ENCODE measurements at regions not wholly inside any gene's neighbourhood (a gene's known extent, or its start where the extent isn't known, plus 50 kb on each side); places are given as distances from the start of the nearest gene placed in this dataset.
"Not testable (repeated sequence)": the region's sequence is repeated elsewhere in the genome, so short reads cannot be mapped to it uniquely, and the experiment has no call there.

GRCh38 chr2:7437716-7438632 is 520.8 kb downstream of the RNF144A start:
- no peaks in the 10 kb centered on the region for H3K79me2 ChIP-seq (ENCODE audit: insufficient read depth, low read depth)
- no peak overlapping the region for H2AFZ ChIP-seq (ENCODE audit: low read depth)
- no peaks in the 10 kb centered on the region for H3K36me3 ChIP-seq (ENCODE audit: insufficient read depth)
- no peak overlapping the region for H3K4me3 ChIP-seq (IDR thresholded peaks at IDR 0.05; ENCODE audit: insufficient read depth, low read depth, low read length)
- H4K20me1 ChIP-seq (ENCODE audit: insufficient read depth), result no peaks in the 10 kb centered on the region
- peaks cover 32% of the 10 kb centered on the region for H3K4me1 ChIP-seq (ENCODE audit: low read depth, poor library complexity, severe bottlenecking)
- peak overlapping the region; percentile 73 for H3K4me2 ChIP-seq
- H3K9ac ChIP-seq, result no peak overlapping the region
- TF ChIP-seq, protein P1, sequence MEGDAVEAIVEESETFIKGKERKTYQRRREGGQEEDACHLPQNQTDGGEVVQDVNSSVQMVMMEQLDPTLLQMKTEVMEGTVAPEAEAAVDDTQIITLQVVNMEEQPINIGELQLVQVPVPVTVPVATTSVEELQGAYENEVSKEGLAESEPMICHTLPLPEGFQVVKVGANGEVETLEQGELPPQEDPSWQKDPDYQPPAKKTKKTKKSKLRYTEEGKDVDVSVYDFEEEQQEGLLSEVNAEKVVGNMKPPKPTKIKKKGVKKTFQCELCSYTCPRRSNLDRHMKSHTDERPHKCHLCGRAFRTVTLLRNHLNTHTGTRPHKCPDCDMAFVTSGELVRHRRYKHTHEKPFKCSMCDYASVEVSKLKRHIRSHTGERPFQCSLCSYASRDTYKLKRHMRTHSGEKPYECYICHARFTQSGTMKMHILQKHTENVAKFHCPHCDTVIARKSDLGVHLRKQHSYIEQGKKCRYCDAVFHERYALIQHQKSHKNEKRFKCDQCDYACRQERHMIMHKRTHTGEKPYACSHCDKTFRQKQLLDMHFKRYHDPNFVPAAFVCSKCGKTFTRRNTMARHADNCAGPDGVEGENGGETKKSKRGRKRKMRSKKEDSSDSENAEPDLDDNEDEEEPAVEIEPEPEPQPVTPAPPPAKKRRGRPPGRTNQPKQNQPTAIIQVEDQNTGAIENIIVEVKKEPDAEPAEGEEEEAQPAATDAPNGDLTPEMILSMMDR (conservative IDR thresholded peaks at IDR 0.05; ENCODE audit: low read depth, low read length), result no peak
- no peaks in the 10 kb centered on the region for H3K27me3 ChIP-seq (ENCODE audit: insufficient read depth, low read depth)
- H3K27ac ChIP-seq, result peak overlapping the region; percentile 41; the same call in 1 of the 2 replicates

- Histone ChIP-seq H3K4me1 (ENCODE audit: low read depth, poor library complexity, severe bottlenecking) (peaks cover 32% of the 10 kb centered on the region), H3K4me3 (IDR thresholded peaks at IDR 0.05; ENCODE audit: insufficient read depth, low read depth, low read length) (no peak overlapping the region), H2AFZ (ENCODE audit: low read depth) (no peak overlapping the region), H3K27me3 (ENCODE audit: insufficient read depth, low read depth) (no peaks in the 10 kb centered on the region), H3K27ac (no peak overlapping the region), H4K20me1 (ENCODE audit: insufficient read depth) (no peaks in the 10 kb centered on the region), H3K9ac (no peak overlapping the region), H3K4me2 (peak overlapping the region; percentile 38; the same call in 1 of the 2 replicates), H3K36me3 (ENCODE audit: insufficient read depth) (no peaks in the 10 kb centered on the region), H3K79me2 (ENCODE audit: insufficient read depth, low read depth) (no peaks in the 10 kb centered on the region)
- TF ChIP-seq, protein P1 (conservative IDR thresholded peaks at IDR 0.05; ENCODE audit: low read depth, low read length), result no peak
These were observed 521.6 kb downstream of the RNF144A start for GRCh38 chr2:7438855-7439254.

GRCh38 chr2:7440977-7441376 is 523.8 kb downstream of the RNF144A start:
- Histone ChIP-seq H2AFZ (ENCODE audit: low read depth) (no peak overlapping the region), H3K9ac (no peak overlapping the region), H3K4me3 (IDR thresholded peaks at IDR 0.05; ENCODE audit: insufficient read depth, low read depth, low read length) (no peak overlapping the region), H4K20me1 (ENCODE audit: insufficient read depth) (no peaks in the 10 kb centered on the region), H3K4me2 (no peak overlapping the region), H3K27me3 (ENCODE audit: insufficient read depth, low read depth) (no peaks in the 10 kb centered on the region), H3K27ac (no peak overlapping the region), H3K79me2 (ENCODE audit: insufficient read depth, low read depth) (no peaks in the 10 kb centered on the region), H3K36me3 (ENCODE audit: insufficient read depth) (no peaks in the 10 kb centered on the region), H3K4me1 (ENCODE audit: low read depth, poor library complexity, severe bottlenecking) (peaks cover 32% of the 10 kb centered on the region)
- TF ChIP-seq, protein P1 (conservative IDR thresholded peaks at IDR 0.05; ENCODE audit: low read depth, low read length), result no peak

DNA sequence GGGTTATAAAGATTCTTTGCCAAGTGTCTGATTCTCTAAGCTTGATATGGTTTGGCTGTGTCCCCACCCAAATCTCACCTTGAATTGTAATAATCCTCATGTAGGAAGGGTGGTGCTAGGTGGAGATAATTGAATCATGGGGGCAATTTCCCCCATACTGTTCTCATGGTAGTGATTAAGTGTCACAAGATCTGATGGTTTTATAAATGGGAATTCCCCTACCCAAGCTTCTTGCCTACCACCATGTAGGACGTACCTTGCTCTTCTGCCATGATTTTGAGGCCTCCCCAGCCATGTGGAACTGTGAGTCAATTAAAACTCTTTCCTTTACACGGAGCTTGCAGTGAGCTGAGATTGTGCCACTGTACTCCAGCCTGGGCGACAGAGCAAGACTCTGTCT is 524.6 kb downstream of the RNF144A start:
- H3K27me3 ChIP-seq (ENCODE audit: insufficient read depth, low read depth); H3K4me3 ChIP-seq (IDR thresholded peaks at IDR 0.05; ENCODE audit: insufficient read depth, low read depth, low read length); H4K20me1 ChIP-seq (ENCODE audit: insufficient read depth); H3K27ac ChIP-seq; H3K4me2 ChIP-seq; H3K9ac ChIP-seq; H3K36me3 ChIP-seq (ENCODE audit: insufficient read depth); H2AFZ ChIP-seq (ENCODE audit: low read depth); H3K79me2 ChIP-seq (ENCODE audit: insufficient read depth, low read depth): not testable (repeated sequence)
- peaks cover 25% of the 10 kb centered on the region for H3K4me1 ChIP-seq (ENCODE audit: low read depth, poor library complexity, severe bottlenecking)

DNA sequence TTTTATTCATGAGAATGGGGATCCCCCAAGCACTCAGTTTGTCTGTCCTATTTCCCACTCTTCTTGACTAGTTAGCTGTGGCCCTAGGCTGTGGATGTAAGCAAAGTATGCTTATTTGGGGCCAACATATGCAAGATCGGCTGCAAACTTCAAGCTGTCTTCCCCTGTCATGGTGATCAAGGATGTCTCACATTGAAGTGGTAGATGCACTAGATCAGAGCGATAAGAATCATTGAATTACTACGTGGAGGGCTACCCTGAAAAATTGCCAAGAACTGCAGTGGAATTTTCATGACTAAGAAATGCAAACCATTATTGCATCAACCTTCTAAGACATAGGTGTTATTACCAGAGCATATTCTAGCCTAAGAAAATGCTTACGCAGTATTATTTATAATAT is 527.4 kb downstream of the RNF144A start:
- Histone ChIP-seq H3K79me2 (ENCODE audit: insufficient read depth, low read depth) (no peaks in the 10 kb centered on the region), H3K4me1 (ENCODE audit: low read depth, poor library complexity, severe bottlenecking) (no peaks in the 10 kb centered on the region), H3K4me2 (no peak overlapping the region), H3K27me3 (ENCODE audit: insufficient read depth, low read depth) (no peaks in the 10 kb centered on the region), H3K36me3 (ENCODE audit: insufficient read depth) (no peaks in the 10 kb centered on the region), H3K9ac (no peak overlapping the region), H3K27ac (no peak overlapping the region), H4K20me1 (ENCODE audit: insufficient read depth) (no peaks in the 10 kb centered on the region), H3K4me3 (IDR thresholded peaks at IDR 0.05; ENCODE audit: insufficient read depth, low read depth, low read length) (no peak overlapping the region), H2AFZ (ENCODE audit: low read depth) (no peak overlapping the region)
- TF ChIP-seq, protein P1 (conservative IDR thresholded peaks at IDR 0.05; ENCODE audit: low read depth, low read length), result no peak

Data from KMS-11 (cell line).